ENCODE measurements at regions not wholly inside any gene's neighbourhood (a gene's known extent, or its start where the extent isn't known, plus 50 kb on each side); places are given as distances from the start of the nearest gene placed in this dataset.

DNA sequence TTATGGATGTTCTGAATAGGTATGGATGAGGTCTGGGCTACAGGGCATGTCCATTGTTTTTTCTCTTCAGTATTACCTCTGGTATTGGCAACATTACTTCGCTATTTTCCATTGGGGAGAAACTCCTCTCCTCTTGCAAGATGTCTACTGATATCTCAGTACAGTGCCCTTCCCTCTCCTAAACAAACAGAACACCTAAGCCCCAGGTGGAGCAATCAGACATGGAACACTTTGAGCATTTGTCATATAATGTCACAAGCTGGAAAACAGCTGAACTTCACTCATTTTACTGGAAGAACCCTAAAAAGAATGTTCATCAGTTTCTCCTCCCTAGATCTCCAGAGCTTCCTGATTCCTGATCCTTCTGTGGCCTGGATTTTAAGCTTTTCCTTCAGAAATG is 339.8 kb downstream of the FRK start:
- no peak for DNase-seq (ENCODE audit: low read depth)

DNA sequence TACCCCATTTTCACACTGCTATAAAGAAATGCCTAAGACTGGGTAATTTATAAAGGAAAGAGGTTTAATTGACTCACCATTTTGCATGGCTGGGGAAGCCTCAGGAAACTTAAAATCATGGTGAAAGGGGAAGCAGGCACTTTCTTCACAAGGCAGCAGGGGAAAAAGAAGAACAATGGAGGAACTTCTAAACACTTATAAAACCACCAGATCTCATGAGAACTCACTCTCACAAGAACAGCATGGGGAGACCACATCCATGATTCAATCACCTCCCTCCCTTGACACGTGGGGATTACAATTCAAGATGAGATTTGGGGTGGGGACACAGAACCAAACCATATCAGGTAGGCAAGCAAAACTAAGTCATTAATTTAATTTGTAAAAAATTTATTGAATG is 343.2 kb downstream of the FRK start:
- DNase-seq (ENCODE audit: low read depth), result no peak

DNA sequence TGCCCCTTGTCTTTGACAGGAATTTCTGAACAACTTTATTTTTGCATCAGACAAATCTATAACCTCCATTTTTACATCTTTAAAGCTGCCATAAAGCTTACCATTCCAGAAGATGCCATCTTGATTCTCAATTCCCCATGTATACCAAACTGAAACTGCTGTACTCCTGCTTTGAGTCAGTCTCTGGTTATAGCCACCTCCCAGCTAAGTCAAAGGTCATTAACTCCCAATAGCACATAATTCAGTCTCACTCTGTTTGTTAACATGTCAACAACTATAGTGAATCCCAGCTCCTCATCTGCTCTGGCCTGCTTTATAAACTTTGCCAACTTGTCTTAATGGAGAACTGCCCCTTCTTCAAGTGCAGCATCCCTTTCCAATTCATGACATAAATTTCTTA is 343.6 kb downstream of the FRK start:
- DNase-seq (ENCODE audit: low read depth), result no peak

DNA sequence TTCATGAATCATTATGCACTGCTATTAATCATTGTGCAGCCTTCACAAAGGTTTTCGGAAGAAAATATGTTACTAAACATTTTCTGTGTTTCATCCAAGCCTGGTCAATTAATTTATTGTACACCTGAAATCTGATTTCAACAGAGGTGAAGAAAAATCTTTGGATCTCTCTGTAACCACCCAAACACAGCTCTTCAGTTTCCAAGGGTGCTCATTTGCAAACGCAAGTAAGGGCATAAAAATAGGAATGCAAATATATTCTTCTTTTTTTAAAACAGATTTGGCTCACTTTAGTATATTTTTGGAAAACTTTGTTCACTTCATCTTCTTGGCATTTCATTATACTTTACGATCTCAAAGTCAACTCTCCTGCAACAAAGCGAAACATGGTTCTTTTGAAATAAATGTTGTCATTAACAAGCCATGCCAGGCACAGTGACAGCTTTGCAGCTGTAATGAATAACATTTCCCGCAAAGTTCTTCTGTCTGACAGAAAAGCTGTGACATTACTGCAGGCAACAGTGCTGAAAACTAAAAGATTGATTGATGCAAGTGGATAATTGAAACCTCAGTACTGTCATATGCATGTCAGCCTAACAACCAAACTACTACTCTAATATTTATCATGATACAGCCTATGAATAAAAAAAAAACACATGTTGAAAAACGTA is 348.3 kb downstream of the FRK start:
- no peak for DNase-seq (ENCODE audit: low read depth)

DNA sequence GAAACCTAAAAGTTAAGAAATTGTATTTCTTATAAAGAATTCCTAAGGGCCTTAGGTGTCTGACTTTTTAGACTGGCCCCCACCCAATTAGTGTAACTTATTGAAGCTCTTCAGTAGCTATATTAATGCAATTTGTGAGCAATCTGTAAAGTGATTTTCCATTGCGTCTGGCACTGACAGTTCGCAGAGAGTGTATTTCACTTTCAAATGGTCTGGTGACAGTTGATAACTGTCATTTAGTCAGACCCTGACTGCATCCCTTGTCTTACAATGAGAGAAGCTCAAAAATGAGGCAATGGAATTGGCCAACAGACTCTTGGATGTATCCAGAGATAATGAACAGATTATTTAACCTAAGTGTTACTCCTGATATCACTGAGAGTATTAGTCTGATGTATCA is 351.8 kb downstream of the FRK start:
- no peak for DNase-seq (ENCODE audit: low read depth)

DNA sequence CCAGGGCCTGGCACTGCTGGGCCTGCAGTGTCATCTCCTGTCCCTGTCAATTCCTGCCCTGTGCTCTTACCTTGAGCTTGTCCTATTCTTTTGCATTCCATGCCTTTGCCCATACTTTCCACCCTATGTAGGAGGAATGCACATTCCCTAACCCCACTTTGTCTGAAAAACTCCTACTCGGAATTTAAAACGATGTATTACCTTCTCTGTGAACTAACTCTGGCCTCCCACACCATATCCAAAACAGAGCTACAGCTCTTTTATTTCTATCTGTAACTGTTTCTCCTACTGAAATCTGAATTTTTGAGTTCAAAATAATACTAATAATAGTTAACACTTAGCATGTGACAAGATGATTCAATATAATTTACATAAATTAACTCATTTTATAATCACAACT is 353.7 kb downstream of the FRK start:
- no peak for DNase-seq (ENCODE audit: low read depth)

DNA sequence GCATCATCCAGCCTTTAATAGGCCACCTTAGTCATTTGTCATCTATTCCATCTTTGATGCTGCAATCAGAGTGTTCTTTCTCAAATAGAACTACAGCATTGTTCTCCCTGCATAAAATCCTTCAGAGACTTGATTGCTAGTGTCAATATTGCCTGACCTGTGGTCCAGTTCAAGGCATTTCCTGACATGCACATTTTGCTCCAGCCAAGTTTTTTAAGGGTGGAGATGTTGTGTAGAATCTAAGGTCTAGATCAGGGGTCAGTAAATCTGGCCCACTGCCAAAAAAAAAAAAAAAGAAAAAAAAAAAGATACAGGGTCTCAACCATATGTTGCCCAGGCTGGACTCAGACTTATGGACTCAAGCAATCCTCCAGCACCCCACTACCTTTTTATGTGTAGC is 354.4 kb downstream of the FRK start:
- no peak for DNase-seq (ENCODE audit: low read depth)

DNA sequence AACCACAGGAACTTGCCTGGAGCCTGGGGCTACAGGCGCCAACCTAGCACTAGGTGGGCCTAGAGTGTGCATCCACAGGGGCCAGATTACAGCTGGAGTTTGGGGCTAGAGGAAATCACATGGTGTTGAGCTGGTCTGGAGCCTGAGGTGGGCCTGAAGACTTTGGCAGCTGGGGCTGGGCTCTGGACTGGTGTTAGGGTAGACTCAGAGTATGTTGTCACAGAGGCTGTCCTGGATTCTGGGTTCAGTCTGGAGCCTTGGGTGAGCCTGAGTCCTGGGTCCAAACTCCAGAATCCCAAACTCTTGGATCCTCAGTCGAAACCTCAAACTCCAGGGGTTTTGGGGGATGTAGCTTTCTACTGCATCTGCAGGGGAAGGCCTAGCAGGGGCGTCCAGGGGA is 356.7 kb downstream of the FRK start:
- no peak for DNase-seq (ENCODE audit: low read depth)

DNA sequence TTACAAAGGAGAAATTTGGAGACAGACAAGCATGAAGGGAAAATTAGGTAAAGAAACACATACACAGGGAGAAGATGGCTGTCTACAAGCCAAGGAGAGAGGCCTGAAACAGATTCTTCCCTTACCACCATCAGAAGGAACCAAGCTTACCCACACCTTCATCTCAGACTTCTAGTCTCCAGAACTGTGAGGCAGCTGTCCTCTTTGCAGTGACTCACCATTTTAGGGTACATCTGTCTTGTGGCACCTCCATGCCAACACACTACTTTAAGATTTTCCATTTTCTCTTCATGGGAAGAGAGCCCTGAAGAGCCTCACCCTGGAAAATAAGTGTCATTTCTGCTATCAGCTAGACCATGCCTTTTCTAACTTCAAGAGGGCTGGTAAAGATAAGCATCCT is 369.3 kb downstream of the FRK start:
- DNase-seq (ENCODE audit: low read depth), result no peak

DNA sequence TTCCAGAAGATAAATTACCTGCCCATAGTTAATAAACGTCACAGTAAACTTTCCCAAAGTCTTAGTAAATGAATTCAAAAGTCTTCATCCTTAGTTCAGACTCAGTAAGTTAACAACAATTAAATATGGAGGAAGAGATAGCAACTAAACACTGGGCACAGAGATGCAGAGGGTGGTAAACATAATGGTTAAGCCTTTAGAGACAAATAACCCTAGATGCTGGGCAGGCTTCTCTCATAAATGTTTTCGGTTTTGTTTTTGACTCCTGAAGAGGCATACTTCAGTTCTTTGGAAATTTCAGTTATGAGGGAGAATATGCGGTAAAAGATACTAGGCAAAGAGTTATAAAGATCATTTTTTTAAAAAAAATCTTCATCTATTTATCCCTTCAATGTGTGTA is 369.8 kb downstream of the FRK start:
- no peak for DNase-seq (ENCODE audit: low read depth)

DNA sequence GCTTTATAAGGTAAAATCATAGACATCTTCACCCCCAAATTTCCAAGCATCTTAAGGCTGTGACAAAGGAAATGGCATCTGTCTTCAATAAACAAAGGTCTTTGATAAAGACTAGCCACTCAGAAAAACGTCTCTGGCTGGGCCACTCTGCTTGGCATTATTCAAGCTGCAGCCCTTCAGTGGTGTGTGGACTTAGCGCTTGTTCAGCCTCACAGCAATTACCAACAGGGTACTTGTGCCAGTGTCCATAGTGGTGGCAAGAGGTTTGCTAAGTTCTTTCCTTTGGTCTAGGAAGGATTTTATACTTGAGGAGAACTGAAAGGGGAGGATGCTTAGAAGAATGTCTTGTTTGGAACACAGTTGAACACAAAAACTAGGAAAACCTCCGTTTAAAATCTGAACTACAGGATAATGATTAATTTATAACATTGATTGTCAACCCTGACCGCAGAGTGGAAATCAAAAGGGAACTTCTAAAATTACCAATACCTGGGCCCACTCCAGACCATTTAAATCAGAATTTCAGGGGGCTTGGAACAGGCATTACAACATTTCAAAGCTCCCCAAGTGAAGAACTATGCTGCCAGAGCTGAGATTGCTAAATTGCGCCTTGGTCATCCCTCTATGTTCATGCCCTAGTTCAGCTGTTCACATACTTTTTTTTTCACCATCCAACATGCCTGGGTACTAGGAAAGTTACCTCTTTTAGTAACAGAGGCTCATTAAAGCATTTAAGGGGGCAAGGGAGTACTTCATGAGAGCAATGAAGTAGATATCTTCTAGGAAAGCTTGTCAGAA is 378.5 kb downstream of the FRK start:
- DNase-seq (ENCODE audit: low read depth), result no peak

DNA sequence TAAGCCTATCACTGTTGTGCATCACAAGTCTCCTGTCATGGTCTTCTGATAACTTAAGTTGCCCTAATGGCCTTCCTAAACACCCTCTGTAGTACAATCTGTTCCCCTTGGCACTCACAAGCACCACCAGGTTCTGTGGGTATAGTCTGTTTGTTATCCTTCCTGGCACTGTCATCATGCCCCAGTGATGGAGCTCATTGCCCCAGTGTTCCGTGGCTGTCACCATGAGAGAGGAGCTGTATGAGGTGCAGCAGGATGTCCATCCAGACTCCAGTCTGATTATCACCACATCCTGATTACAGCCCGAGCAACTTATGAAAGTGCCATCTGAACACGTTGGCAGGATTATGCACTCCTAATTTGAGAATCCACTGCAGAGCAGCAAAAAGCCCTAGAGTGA is 380.1 kb downstream of the FRK start:
- no peak for DNase-seq (ENCODE audit: low read depth)

DNA sequence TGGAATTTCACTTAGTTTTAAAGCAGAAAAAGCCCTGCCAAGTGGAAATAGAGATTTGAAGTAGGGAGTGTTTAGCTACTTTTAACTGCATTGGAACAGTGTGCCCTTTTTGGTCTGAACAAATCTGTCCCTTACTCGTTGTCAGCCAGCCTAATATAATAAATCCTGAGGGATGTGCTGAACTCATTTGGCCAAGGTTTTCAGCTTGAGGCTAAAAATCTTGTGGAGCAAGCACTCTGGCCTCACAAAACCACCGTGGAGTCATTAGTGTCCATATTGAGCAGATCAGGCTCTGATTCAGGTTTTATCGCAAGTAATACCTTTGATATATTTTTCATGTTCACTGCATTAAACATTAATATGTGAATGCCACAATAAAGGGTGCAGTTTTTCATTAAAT is 383.5 kb downstream of the FRK start:
- no peak for DNase-seq (ENCODE audit: low read depth)

DNA sequence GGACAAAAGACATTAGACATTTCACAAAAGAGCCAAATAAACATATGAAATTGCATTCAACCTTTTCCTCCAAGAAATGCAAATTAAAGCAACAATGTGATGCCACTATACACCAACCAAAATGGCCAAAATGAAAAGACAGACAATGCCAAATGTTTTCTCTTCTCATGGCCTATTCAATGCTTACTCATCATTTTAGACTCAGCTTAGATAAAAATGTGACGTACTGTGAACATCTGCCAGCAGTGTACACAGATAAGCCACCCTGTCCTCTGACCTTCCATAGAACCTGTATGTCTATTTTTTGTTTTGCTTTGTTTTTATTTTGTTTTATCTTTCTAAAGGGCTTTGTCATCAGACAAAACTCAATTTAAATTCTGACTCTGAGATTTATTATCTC is 385.2 kb downstream of the FRK start:
- DNase-seq (ENCODE audit: low read depth), result no peak

DNA sequence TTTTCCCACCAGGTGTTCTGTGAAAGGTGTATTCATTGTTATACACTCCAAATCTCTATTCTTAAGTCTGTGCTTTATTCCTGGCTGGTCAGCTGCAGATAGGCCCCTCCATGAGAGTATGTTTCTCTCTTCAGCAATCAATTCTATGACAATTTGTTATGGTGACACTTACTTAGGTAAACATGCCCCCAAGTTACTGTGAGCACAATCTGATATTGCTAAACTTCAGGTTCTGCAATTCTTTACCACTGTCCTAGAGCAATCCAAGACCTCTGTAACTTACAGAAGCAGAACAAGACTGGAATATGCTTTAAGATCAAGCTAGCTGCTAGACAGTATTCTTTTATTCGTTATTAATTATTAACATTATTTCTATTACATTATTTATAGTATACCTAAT is 391.9 kb downstream of the FRK start:
- no peak for DNase-seq (ENCODE audit: low read depth)

DNA sequence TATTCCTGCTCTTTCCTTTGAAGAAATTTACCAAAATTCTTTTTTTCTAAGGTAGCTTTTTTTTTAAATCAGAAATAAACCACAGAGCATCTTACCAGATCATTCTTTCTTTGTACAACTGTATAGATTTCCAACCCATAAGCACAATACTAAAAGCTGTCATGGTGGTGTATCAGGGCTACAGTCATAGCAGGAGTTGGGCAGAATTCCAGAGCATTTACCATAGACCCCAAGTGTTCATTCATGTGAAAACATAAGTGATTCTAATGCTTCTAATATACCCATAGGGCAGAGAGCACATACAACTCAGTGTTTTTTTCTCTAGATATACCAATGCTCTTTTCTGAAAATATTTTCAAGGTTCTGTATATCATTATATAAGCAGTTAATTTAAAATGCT is 392.5 kb downstream of the FRK start:
- no peak for DNase-seq (ENCODE audit: low read depth)

DNA sequence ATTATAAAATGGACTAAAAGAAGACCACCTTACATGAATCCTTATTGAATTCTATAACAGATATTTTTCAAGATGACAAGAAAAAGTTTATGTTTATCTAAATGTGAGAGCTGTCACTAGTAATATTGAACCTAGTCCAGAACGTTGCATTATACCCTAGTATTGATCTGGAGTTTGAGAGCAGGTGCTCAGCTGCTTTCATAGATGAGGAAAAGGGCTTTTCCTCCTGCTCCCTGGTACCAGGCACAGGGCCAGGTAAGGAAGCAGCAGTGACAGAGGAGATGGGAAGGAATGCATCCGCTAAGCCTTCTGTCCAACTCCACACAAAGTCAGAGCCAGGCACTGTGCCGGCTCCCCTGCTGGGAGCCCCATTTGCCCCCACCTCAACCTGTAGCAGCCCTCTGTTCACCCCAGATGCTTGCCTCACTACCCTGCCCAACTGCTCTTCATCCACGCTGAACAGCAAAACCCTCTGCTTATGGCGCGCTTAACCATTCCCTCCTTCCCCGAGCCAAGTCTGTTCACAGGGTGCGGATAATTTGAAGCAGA is 393.1 kb downstream of the FRK start:
- no peak for DNase-seq (ENCODE audit: low read depth)

DNA sequence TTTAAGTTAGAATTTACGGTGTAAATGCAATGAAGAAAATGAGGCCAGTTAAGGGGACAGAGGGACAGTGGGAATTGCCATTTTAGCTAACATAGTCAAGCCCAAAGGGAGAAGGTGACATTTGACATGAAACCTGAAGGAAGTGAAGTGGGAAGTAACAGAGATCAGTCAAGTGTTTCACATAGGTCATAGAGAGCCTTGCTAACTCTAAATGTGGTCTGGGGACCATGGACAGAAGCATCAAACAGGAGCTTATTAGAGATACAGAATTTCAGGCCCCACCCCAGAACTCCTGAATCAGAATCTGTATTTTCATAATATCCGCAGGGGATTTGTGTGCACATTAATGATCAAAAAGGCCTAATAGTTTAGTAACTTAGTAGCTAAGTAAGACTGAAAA is 393.7 kb downstream of the FRK start:
- no peak for DNase-seq (ENCODE audit: low read depth)

DNA sequence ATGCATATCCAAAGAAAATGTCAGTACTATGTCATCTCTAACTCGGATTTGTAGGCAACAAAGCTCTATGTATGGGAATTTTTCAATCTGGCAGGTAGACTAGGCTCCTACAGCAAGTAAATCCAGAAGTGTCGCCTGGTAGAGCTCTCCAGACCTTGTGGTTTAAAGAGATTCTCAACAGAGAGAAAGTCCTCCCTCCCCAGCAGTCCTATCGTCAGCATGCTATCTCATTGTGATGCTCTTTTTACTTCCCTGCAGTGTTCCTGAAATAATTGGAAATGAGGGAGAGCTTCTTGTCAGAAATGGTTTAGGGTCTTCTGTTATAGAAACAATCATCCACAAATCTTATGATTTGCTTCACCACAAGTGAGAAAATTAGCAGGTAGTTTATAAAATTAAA is 395.4 kb downstream of the FRK start:
- DNase-seq (ENCODE audit: low read depth), result no peak

DNA sequence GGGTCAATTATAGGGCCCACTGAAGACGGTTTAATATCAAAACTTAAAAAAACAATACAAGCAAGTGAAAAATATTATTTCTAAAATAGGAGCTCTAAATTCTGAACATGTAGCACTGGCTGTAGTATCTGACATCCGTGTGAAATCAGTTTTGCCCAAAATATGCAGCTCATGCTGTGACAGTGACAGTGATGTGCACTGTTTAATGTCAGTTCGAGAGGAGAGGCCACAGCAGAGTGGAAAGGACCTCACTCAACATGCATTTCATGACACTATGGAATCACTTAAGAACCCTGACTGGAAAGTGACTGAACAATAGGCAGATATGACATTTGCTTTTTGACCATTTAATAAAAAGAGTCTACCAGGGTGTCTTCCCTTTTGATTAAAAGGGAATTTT is 397.0 kb downstream of the FRK start:
- no peak for DNase-seq (ENCODE audit: low read depth)

DNA sequence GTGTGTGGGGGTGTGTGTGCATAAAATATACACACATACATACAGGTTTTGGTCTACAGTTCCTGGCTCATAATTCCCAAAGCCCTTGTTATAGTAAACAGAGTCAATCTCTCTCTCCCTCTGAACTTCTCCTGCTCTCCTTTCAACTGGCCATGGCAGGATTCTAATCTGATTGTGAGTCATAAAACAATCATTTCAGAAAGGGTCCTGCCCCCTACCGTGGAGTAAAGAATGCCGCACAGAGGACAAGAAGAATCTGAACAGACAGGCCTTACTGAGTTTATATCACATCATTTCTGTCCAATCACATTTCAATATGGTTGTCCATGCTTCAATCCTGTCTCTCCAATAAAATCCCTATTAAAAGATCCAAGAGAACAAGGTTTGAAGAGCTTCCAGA is 416.9 kb downstream of the FRK start:
- DNase-seq (ENCODE audit: low read depth), result no peak

DNA sequence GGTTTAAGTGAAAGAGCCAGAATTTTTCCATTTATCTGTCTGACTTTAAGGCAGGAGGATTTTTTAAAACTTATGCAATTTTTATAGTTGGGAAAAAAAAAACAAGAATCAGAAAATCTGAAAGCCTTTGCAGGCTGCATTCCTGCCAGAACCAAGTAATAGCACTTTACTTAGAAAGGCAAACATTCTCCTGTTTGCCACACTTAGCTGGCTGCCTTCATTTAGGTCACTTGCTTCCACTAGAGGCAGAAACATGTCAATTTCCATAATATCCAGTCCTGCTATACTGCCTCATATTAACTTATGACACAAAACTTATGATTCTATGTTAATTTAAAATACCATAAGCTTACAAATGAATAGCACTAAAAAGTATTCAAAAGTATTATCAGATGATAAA is 425.8 kb downstream of the FRK start:
- DNase-seq (ENCODE audit: low read depth), result no peak

DNA sequence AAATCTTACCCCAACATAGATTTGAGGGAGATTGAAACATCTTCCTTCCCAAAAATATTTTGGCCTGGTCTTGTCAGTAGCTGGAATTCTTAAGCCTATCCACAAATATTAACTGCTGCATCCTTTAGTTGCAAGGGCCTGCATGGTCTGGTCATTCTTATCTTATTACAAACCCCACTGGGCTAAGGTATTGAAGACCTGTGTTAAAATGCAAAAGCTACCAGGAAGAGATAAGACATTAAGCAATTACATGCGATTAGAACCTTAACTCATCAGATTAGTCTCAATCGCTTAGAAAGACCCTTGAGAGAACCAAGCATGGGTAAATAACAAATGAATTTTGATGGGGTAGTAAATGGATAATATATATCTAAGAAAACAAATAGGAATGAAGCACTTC is 426.6 kb downstream of the FRK start:
- no peak for DNase-seq (ENCODE audit: low read depth)

DNA sequence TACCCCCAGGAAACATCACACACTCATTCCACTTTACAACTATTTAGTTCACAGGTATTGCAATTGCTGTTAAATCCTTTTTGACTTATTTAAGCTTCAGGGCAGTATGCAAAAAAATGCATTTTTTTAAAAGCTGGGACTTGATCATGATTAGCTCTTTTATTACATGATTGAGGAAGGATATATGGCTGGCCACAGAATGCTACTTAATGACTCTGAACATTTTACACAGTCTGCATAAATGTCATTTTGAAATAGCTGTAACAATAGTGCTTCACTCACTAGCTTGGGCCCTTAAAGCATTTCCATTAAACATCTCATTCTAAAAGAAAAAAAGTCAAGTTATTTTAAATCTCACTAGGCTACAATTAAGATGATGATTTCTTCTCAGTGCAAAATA is 429.7 kb downstream of the FRK start:
- DNase-seq (ENCODE audit: low read depth), result no peak

Measured in stimulated activated CD8-positive, alpha-beta memory T cell treated with anti-CD3 and anti-CD28 coated beads, Interleukin-12 subunit alpha, Interleukin-12 subunit beta, amount 100 ng/mL, for 1 hour (primary cell).